IPS-15b (cell line): ENCODE measurements at regions not wholly inside any gene's neighbourhood (a gene's known extent, or its start where the extent isn't known, plus 50 kb on each side); places are given as distances from the start of the nearest gene placed in this dataset.

Experiments
- H3K27me3 ChIP-seq: one replicate; pipeline ENCODE4 v1.6.1; 2013; ENCODE audit warnings: low read length; ENCODE audit not compliant: control insufficient read depth, insufficient read depth
- H3K36me3 ChIP-seq: one replicate; pipeline ENCODE4 v1.6.1; 2013; ENCODE audit warnings: low read length; ENCODE audit not compliant: control insufficient read depth, insufficient read depth
- H3K4me1 ChIP-seq: one replicate; pipeline ENCODE4 v1.6.1; 2013; ENCODE audit warnings: mild to moderate bottlenecking, low read length; ENCODE audit not compliant: control insufficient read depth, insufficient read depth
- H3K4me3 ChIP-seq: one replicate; pipeline ENCODE4 v1.5.1; 2013; ENCODE audit warnings: low read depth, low read length
- H3K9ac ChIP-seq: one replicate; pipeline ENCODE4 v1.6.1; 2013; ENCODE audit warnings: low read depth, mild to moderate bottlenecking, low read length
- H3K9me3 ChIP-seq: one replicate; pipeline ENCODE4 v1.6.1; 2013; ENCODE audit warnings: mild to moderate bottlenecking, low read length; ENCODE audit not compliant: control insufficient read depth, insufficient read depth

DNA sequence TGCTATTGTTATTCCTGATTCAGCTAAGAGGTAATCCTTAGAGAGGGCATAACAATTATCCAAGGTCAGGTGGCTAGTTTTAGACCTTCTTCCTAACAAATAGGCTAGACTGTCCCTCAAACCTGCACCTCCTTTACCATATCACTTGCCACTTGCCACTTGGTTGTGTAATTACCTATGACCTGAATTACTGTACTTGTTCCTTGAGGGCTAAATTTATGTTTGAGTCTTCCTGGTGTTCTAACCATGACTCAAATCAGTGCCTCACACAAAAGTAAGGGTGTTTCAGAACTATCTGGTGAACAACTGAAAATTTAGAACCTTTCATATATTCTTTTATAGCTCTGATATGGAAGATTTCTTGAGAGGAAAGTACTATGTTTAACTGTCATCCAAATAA, 365.8 kb upstream of the SEMA6D start:
- H3K9ac ChIP-seq: no peak overlapping the region
- H3K27me3 ChIP-seq: no peaks in the 10 kb centered on the region
- no peaks in the 10 kb centered on the region for H3K36me3 ChIP-seq
- no peaks in the 10 kb centered on the region for H3K9me3 ChIP-seq
- H3K4me1 ChIP-seq: no peaks in the 10 kb centered on the region
- H3K4me3 ChIP-seq: no peak overlapping the region

DNA sequence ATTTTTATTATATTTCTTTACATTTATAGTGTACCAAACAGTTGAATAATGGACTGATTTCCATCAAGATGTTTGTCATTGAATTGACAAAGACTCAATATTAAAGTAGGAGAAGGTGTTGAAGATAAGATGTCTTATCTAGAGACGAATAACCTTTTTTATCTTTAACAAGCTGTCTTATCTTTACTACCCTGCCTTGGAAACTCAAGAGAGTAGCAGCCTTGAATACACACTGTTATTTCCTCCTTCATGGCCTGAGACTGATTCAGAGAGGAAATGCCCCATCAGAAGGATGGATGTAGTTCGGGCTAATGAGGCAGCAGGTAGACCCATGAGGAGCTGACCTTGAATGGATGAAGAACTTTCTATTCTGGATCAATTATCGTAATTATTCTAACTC, 365.1 kb upstream of the SEMA6D start:
- H3K36me3 ChIP-seq: no peaks in the 10 kb centered on the region
- H3K4me1 ChIP-seq: no peaks in the 10 kb centered on the region
- H3K27me3 ChIP-seq: no peaks in the 10 kb centered on the region
- no peaks in the 10 kb centered on the region for H3K9me3 ChIP-seq
- H3K9ac ChIP-seq: no peak overlapping the region
- H3K4me3 ChIP-seq: no peak overlapping the region

DNA sequence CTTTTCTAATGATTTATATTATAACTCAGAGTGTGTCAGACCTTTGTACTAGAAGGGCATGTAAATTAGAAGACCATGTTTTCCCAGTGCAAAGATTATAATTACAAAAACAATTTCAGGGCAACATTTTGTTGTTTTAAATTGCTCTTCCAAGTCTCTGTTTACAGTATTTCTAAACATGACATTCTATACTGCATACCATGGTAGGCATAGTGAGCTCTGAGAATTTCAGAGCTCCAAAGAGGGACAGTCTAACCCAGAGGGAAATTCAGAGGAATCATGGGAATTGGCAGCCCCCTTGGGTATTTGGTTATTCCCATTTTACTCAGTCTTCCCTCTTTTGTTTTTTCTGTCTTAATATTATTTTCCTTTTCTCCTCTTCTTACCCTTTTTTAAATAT, 361.5 kb upstream of the SEMA6D start:
- Histone ChIP-seq H3K27me3 (no peaks in the 10 kb centered on the region), H3K9me3 (no peaks in the 10 kb centered on the region), H3K36me3 (no peaks in the 10 kb centered on the region), H3K4me1 (no peaks in the 10 kb centered on the region), H3K9ac (no peak overlapping the region), H3K4me3 (no peak overlapping the region)

DNA sequence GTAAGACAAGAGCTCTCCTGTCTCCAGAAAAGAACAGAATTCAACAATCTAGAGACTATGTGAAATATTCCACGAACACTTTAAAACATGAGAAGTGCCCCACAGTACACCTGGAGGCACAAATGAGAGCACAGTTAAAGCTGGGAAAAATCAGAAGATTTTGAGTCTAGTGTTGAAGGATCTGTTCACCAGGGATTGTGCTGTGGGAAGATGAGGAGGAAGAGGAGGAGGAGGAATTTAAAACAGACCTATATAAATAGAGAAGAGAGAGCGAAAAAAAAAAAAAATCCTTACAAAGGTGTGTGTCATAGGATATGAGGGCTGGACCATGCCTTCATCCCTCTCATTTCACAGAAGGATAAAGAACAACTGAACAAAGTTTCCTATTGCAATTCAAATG, 361.0 kb upstream of the SEMA6D start:
- no peaks in the 10 kb centered on the region for H3K27me3 ChIP-seq
- H3K9me3 ChIP-seq: no peaks in the 10 kb centered on the region
- H3K4me3 ChIP-seq: no peak overlapping the region
- H3K4me1 ChIP-seq: no peaks in the 10 kb centered on the region
- no peaks in the 10 kb centered on the region for H3K36me3 ChIP-seq
- no peak overlapping the region for H3K9ac ChIP-seq

DNA sequence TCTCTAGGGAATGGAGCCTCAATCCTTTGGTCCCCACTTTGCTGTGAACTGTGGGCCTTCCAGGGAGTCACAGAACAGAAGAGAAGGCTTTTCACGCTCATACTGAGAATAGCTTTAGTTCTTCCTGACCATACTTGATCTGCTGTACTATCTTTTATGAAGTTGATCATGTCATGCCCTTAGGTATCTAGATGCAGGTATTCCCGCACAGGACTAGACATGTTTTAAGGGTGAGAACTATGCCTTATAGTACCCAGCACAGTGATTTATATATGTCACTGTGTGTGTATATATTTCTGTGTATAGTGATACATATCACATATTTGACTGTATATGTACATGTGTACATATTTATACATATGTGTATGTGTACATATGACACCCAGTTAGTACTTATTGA, 358.4 kb upstream of the SEMA6D start:
- H3K4me1 ChIP-seq: no peaks in the 10 kb centered on the region
- no peak overlapping the region for H3K9ac ChIP-seq
- H3K9me3 ChIP-seq: no peaks in the 10 kb centered on the region
- no peaks in the 10 kb centered on the region for H3K36me3 ChIP-seq
- H3K4me3 ChIP-seq: no peak overlapping the region
- no peaks in the 10 kb centered on the region for H3K27me3 ChIP-seq

DNA sequence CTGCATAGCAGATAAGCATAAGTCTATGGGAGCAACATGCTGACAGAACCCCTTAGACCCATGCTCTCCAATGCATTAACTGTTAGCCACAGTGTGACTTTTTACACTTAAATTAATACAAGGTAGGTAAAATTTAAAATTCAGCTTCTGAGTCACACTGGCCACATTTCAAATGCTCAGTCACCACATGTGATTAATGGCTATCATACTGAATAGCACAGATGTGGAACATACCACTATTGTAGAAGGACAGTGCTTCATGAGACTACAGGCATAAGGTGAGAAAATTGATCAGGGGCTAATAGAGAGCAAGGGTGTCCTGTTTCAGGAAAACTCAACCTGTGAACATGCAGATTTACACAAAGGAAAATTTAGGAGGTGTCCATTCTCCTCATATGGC, 357.0 kb upstream of the SEMA6D start:
- Histone ChIP-seq H3K9me3 (no peaks in the 10 kb centered on the region), H3K4me3 (no peak overlapping the region), H3K9ac (no peak overlapping the region), H3K27me3 (no peaks in the 10 kb centered on the region), H3K4me1 (no peaks in the 10 kb centered on the region), H3K36me3 (no peaks in the 10 kb centered on the region)

DNA sequence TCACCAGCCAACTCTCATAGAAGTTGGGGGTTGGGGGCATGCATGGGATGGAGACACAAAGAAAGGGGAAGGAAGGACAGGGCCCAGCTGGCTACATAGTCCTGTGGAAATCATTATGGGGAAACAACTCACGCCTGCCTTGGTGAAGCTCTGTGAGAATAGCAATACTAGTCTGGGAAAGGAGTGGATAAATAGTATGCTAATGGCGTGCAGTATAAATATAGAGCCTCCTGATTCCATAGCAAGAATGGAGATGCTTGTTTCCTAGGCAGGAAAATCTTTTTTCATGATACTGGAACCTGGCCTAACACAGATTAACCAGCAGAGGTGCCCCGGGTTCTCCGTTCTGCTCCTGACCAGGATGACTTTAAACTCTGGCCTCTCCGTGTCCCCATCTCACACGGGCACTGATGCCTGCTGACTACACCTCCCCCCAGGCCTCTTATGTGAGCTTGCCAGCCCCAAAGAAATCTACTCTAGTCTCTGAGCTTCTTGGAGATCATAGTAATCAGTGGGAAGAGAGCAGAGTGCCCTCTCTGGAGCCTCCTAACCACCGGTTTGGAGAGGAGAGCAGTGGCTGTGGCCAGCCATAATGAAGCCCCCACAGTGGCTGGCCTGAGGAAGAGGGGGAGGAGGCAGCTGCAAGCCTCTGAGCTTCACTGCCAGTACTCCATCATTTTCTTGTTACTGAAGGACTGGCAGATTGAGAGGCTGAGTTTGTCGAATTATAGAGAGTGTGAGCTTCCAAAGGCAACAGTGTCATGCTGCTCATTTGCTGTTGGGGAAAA, 355.0 kb upstream of the SEMA6D start:
- H3K4me3 ChIP-seq: no peak overlapping the region
- no peaks in the 10 kb centered on the region for H3K9me3 ChIP-seq
- no peaks in the 10 kb centered on the region for H3K27me3 ChIP-seq
- no peaks in the 10 kb centered on the region for H3K4me1 ChIP-seq
- H3K36me3 ChIP-seq: no peaks in the 10 kb centered on the region
- H3K9ac ChIP-seq: no peak overlapping the region

DNA sequence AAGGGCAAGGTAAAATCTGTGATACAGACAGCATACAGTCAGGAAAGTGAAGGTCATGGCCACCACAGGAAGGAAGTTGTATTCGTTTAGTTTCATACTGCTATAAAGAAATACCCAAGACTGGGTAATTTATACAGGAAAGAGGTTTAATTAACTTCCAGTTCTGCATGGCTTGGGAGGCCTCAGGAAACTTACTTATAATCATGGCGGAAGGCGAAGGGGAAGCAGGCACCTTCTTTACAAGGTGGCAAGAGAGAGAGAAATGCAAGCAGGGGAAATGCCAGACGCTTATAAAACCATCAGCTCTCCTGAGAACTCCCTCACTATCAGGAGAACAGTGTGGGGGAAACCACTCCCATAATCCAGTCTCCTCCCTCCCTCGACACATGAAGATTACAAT, 353.7 kb upstream of the SEMA6D start:
- H3K27me3 ChIP-seq: no peaks in the 10 kb centered on the region
- no peaks in the 10 kb centered on the region for H3K4me1 ChIP-seq
- H3K9ac ChIP-seq: no peak overlapping the region
- no peaks in the 10 kb centered on the region for H3K36me3 ChIP-seq
- H3K9me3 ChIP-seq: no peaks in the 10 kb centered on the region
- no peak overlapping the region for H3K4me3 ChIP-seq

DNA sequence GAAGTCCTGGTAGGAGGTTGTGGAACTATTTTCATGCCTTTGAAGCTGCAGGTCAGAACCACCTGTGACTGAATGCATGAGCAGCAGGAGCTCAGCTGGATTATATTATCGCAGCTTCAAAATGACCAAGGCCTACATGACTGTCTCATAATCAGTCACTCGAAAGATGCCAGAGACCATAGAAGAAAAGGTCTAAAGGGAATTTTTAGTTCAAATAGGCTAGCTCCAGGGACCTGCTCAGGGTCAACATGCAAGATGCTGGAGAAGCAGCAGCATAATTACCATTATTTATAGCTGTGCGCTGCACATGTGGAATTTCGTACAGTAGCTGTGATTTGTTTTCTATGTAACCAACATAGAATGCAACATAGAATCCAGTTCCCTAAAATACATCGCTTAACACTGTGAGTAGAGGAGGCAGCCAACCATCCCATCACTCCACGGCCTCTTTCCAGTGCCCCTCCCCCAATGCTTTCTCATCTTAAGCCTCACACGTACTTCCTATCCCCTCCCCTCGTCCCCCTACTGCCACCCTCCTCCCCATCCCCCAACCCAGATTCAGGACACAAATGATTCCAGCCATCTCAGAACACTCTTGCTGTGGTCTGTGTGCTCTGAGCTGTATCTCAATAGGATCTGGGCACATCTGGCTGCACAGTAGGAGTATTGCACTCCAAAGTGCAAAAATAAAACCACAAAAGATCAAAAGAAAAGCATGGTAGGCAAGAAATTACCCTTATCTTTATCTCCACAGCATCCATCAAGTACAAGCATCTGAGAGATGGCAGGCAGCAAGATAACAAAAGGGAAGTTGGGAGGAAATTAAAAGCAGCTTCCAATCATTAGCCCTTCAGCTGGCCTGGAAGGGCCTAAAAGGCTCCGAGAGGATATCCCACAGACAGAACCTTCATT, 352.8 kb upstream of the SEMA6D start:
- no peak overlapping the region for H3K9ac ChIP-seq
- H3K27me3 ChIP-seq: no peaks in the 10 kb centered on the region
- H3K9me3 ChIP-seq: no peaks in the 10 kb centered on the region
- H3K4me1 ChIP-seq: no peaks in the 10 kb centered on the region
- no peak overlapping the region for H3K4me3 ChIP-seq
- no peaks in the 10 kb centered on the region for H3K36me3 ChIP-seq

DNA sequence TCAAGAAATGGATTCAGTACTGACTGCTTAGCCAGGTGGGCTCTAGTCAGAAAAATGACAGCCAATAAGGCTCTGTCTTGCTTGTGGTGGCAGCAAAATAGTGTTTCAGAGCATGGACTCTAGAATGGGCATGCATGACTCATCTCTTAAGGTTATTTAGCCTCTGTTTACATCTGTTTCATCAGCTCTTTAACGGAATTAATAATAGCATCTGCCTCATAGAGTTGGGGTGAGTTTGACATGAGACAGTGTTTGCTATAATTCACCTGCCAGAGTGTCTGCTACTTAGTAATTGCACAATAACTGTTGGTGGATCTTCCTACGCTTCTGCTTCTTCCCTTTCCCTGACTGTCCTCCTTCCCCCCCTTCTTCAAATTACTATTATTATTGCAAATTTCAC, 350.4 kb upstream of the SEMA6D start:
- Histone ChIP-seq H3K4me3 (no peak overlapping the region), H3K9ac (no peak overlapping the region), H3K4me1 (no peaks in the 10 kb centered on the region), H3K36me3 (no peaks in the 10 kb centered on the region), H3K27me3 (no peaks in the 10 kb centered on the region), H3K9me3 (no peaks in the 10 kb centered on the region)

DNA sequence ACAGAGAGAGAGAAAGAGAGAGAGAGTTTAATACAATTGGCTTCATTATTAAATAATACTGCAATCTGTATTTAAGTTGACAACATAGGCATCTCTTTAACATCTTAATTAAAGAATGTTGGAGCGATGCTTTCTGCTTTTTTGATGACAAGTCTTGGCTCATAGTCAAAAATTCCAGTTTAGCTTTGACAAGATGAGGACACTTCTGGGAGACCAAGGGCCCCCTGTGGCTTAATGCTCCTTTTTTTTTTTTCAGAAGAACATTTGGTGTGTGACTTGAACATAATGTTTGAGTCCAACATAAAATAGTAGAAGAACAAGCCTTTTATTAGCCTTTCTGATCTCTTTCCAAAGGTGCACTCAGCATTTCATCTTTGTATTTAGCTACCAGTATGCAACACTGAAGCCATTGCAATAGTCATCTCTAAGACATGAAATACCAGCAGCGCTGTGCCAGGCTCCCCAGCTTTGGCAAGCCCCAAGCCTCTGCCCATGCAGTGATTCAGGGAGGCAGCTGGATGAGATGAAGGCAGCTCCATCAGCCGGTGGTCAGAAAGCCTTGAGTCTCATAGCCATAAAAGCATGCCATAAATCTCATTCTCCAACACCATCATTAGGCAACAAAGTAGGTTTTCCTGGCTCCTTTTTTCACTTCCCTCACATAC, 349.4 kb upstream of the SEMA6D start:
- Histone ChIP-seq H3K4me3 (no peak overlapping the region), H3K27me3 (no peaks in the 10 kb centered on the region), H3K9ac (no peak overlapping the region), H3K4me1 (no peaks in the 10 kb centered on the region), H3K36me3 (no peaks in the 10 kb centered on the region), H3K9me3 (no peaks in the 10 kb centered on the region)
